SK-N-SH treated with all-trans-retinoic acid at 6 μM for 48 hours (cell line): ENCODE measurements at regions not wholly inside any gene's neighbourhood (a gene's known extent, or its start where the extent isn't known, plus 50 kb on each side); places are given as distances from the start of the nearest gene placed in this dataset.
"Not testable (repeated sequence)": the region's sequence is repeated elsewhere in the genome, so short reads cannot be mapped to it uniquely, and the experiment has no call there.

Experiments
- CSDC2 ChIP-seq: fragments of 250-450 bp; sonication (Bioruptor Pico); IDR thresholded peaks from 2 replicates; pipeline ENCODE4 v1.5.0; 2020; ENCODE audit warnings: mild to moderate bottlenecking, moderate library complexity
- OSR1 ChIP-seq: fragments of 250-450 bp; sonication (Bioruptor Pico); IDR thresholded peaks from 2 replicates; pipeline ENCODE4 v1.8.0; 2022; ENCODE audit warnings: moderate library complexity, mild to moderate bottlenecking, inconsistent platforms
- PATZ1 ChIP-seq: fragments of 250-450 bp; sonication (Bioruptor Pico); IDR thresholded peaks from 2 replicates; pipeline ENCODE4 v1.8.0; 2020; ENCODE audit warnings: mild to moderate bottlenecking, moderate library complexity, borderline replicate concordance

- not testable (repeated sequence) for TF ChIP-seq CSDC2 (CRISPR knock-in tag); PATZ1 (CRISPR knock-in tag); OSR1
Observed at GRCh38 chr4:134501488-134501887, 299.9 kb upstream of the PABPC4L start.
